K562 (cell line): ENCODE measurements at regions not wholly inside any gene's neighbourhood (a gene's known extent, or its start where the extent isn't known, plus 50 kb on each side); places are given as distances from the start of the nearest gene placed in this dataset.
A peak's percentile ranks its signal among the peaks of the same experiment; 100 is the strongest.

Source experiments
- CHD2 ChIP-seq: IDR thresholded peaks from 2 replicates; pipeline ENCODE4 v1.6.1; 2011; ENCODE audit warnings: low read depth, low read length
- ELK3 ChIP-seq: fragments of 450-650 bp; formaldehyde crosslinking; IDR thresholded peaks from 2 replicates; pipeline ENCODE4 v1.4.0; 2020; ENCODE audit warnings: mild to moderate bottlenecking
- JUND ChIP-seq, 2 experiments: IDR thresholded peaks; 2 replicates in 1 of 2; 3 replicates in 1 of 2; pipeline ENCODE4 v1.6.1; 2011; ENCODE audit warnings: borderline replicate concordance in 2 of 2, low read depth in 2 of 2, low read length in 2 of 2, improper control_type of control experiment in 1 of 2, missing biosample characterization in 1 of 2, missing genetic modification characterization in 1 of 2, missing genetic modification reagents in 1 of 2
- MTA2 ChIP-seq: fragments of 450-650 bp; IDR thresholded peaks from 2 replicates; pipeline ENCODE4 v1.6.1; 2016; ENCODE audit warnings: low read depth
- NFYB ChIP-seq: IDR thresholded peaks from 2 replicates; pipeline ENCODE4 v1.6.1; 2011; ENCODE audit warnings: mild to moderate bottlenecking, moderate library complexity; ENCODE audit not compliant: insufficient read length; ENCODE audit errors: extremely low read depth
- PBX2 ChIP-seq, 2 experiments: IDR thresholded peaks in 1 of 2; conservative IDR thresholded peaks in 1 of 2; 2 replicates each; pipeline ENCODE4 v1.6.1; 2016; ENCODE audit warnings: low read depth in 2 of 2, mild to moderate bottlenecking in 1 of 2, missing compliant biosample characterization in 1 of 2, missing genetic modification characterization in 1 of 2, moderate library complexity in 1 of 2
- POLR2AphosphoS5 ChIP-seq: IDR thresholded peaks from 2 replicates; pipeline ENCODE4 v1.6.1; 2011; ENCODE audit warnings: mild to moderate bottlenecking, low read depth, low read length, moderate library complexity; ENCODE audit not compliant: control insufficient read depth, insufficient read depth
- TAF7 ChIP-seq: fragments of 450-650 bp; IDR thresholded peaks from 2 replicates; pipeline ENCODE4 v1.6.1; 2016; ENCODE audit warnings: missing genetic modification characterization, missing compliant biosample characterization
- TARDBP ChIP-seq: fragments of 450-650 bp; IDR thresholded peaks from 2 replicates; pipeline ENCODE4 v1.6.1; 2016
- TEAD4 ChIP-seq, 2 experiments: sonication (generic) in 1 of 2; formaldehyde crosslinking in 1 of 2; IDR thresholded peaks; 2 replicates each; pipeline versions ENCODE4 v1.6.1 to v1.8.0; 2012 to 2022; ENCODE audit warnings: borderline replicate concordance in 1 of 2, inconsistent platforms in 1 of 2, low read length in 1 of 2, mild to moderate bottlenecking in 1 of 2, missing genetic modification reagents in 1 of 2
- XRCC4 ChIP-seq: IDR thresholded peaks from one replicate; pipeline ENCODE4 v1.6.1; 2011; ENCODE audit not compliant: insufficient read depth, insufficient read length; ENCODE audit errors: extremely low read depth
- ZBTB26 ChIP-seq: fragments of 450-650 bp; formaldehyde crosslinking; IDR thresholded peaks from 2 replicates; pipeline ENCODE4 v1.4.0; 2022; ENCODE audit warnings: missing genetic modification characterization
- ZBTB49 ChIP-seq: sonication (generic); formaldehyde crosslinking; IDR thresholded peaks from 2 replicates; pipeline ENCODE4 v1.8.0; 2022; ENCODE audit warnings: missing genetic modification reagents, mild to moderate bottlenecking, borderline replicate concordance
- ZC3H11A ChIP-seq: IDR thresholded peaks from 2 replicates; pipeline ENCODE4 v1.6.1; 2012; ENCODE audit warnings: low read depth, low read length, improper control_type of control experiment
- ZNF175 ChIP-seq: fragments of 200-800 bp; sonication (Bioruptor generic); IDR thresholded peaks from 2 replicates; pipeline ENCODE4 v1.6.1; 2016; ENCODE audit warnings: low read depth, mild to moderate bottlenecking, missing genetic modification characterization, missing compliant biosample characterization
- ZNF384 ChIP-seq: IDR thresholded peaks from 2 replicates; pipeline ENCODE4 v1.6.1; 2012; ENCODE audit warnings: low read depth, low read length, improper control_type of control experiment

DNA sequence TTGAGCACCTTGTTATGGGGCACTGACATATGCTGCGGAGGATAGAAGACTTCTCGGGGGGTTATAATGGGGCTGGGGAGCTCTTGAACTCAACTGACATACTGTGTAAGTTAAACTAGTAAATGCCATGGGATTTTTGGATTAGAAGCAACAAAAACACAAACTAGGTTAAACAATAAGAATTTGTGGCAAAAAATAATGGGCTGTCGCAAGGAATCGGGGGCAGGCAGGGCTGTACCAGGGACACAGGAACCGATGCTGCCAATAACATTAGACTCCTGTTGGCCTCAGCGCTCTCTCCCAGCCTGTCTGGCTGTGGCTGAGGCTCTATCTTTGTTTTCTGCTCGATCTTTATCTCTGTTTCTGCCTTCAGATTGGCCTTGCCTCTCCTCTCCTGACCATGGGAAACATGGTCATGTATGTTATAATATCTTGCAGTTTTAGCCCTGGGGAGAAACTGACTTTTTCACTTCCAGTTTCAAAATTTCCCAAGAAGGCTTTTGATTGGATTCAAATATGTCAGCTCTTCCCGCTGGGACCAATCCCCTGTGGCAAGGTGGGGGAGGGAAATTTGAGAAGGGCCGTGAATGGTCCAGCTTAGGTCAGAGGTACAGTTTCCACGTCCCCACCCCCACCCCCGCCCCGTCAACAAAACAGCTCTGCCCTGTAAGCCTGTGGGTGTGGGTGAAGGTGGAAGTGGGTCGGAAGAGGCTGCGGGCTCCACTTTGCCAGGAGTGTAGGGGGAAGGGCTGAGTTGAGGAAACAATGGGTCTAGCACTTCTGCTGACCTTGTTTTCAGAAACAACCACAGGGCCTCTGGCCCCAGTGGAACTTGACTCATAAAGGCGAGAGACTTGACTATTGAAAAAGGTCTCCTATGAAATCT is 161.1 kb upstream of the TBL1XR1 start (continued):
- TF ChIP-seq PBX2 (CRISPR knock-in tag; IDR thresholded peaks at IDR 0.05; ENCODE audit: low read depth) (no peak), PBX2 (tag; conservative IDR thresholded peaks at IDR 0.05; ENCODE audit: low read depth) (peak; percentile 42; the same call in 1 of the 2 replicates), JUND (IDR thresholded peaks at IDR 0.05; ENCODE audit: borderline replicate concordance, low read depth, low read length) (peak; percentile 34; the same call in 1 of the 2 replicates), JUND (tag; IDR thresholded peaks at IDR 0.05; ENCODE audit: borderline replicate concordance, low read depth, low read length) (no peak; the same call in 2 of the 3 replicates), TARDBP (no peak), MTA2 (0 out of 2 replicates have a peak, but pooled peaks have one; percentile 5), NFYB (peak; percentile 77), ZNF175 (CRISPR knock-in tag) (peak; percentile 35), CHD2 (peak; percentile 62; the same call in 1 of the 2 replicates), ZNF384 (no peak), ZBTB49 (CRISPR knock-in tag) (no peak), XRCC4 (no peak), TAF7 (tag) (peak; percentile 43; the same call in 1 of the 2 replicates), TEAD4 (IDR thresholded peaks at IDR 0.05; ENCODE audit: low read length) (0 out of 2 replicates have a peak, but pooled peaks have one; percentile 12), TEAD4 (CRISPR knock-in tag; IDR thresholded peaks at IDR 0.05; ENCODE audit: borderline replicate concordance) (no peak), ZC3H11A (no peak), ZBTB26 (CRISPR knock-in tag) (no peak), ELK3 (CRISPR knock-in tag) (no peak), POLR2AphosphoS5 (peak; percentile 43; the same call in 1 of the 2 replicates)
